ENCODE measurements at regions not wholly inside any gene's neighbourhood (a gene's known extent, or its start where the extent isn't known, plus 50 kb on each side); places are given as distances from the start of the nearest gene placed in this dataset.

DNA sequence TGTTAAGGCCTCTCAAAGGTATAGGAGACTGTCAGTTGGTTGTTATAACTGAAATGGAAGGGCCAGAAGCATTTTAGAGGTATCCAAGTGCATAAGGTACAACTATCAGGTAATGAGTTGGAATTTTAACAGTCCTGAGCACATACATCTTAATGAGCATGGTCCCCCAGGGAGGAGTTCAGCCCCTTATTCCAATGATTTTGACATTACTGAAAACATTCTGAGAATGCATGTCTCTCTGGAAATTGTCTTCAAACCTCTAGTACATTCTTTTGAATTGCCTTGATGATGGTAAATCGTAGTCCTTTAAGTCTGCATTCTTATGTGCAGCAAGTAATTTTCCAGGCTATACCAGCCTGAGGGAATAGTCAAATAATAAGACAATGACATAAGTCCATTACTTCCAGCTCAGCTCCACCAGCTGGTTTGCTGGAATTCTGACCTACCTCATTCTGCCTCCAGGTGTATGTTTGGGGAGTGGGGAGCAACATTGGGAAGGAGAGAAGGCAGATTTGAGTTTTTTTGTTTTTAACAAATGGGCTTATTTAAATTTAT, 239.2 kb downstream of the MSRB3 start:
- no peak for DNase-seq (ENCODE audit: low read depth in 2 of 2)

DNA sequence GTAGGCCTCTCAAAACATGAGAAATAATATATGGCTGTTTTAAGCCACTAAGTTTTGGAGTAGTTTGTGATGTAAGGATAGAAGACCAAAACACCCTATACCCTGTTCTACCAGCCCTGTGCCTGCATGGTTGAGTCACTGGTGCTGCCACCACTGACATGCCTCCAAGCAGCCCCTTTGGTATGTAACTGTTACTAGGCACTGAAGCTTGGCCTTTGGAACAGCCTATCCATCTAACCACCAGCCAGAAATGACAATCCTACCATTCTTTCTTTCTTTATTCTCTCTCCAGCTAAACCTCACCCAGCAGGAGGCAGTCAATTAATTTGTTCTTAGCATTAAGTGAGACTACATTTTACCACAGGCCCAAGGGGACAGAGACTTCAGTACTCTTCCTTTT, 240.3 kb downstream of the MSRB3 start:
- DNase-seq (ENCODE audit: low read depth in 2 of 2): no peak

DNA sequence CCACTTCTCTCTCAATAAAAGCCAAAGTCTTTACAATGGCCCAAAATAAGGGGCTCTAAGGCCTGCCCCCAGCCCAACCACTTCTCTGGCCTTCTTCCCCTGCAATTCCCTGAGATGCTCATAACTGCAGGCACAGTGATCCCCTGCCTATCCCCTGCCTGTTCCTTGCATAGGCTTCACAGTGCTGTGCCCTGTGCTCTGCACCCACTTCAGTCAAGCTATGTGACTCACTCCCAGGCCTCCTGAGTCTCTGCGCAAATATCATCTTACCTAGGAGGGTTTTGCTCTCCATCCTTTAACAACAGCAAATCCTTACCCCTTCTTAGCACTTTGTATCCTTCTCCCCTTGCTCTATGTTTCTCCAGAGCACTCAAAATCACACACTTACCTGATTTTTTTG, 242.2 kb downstream of the MSRB3 start:
- DNase-seq (ENCODE audit: low read depth in 2 of 2): no peak

DNA sequence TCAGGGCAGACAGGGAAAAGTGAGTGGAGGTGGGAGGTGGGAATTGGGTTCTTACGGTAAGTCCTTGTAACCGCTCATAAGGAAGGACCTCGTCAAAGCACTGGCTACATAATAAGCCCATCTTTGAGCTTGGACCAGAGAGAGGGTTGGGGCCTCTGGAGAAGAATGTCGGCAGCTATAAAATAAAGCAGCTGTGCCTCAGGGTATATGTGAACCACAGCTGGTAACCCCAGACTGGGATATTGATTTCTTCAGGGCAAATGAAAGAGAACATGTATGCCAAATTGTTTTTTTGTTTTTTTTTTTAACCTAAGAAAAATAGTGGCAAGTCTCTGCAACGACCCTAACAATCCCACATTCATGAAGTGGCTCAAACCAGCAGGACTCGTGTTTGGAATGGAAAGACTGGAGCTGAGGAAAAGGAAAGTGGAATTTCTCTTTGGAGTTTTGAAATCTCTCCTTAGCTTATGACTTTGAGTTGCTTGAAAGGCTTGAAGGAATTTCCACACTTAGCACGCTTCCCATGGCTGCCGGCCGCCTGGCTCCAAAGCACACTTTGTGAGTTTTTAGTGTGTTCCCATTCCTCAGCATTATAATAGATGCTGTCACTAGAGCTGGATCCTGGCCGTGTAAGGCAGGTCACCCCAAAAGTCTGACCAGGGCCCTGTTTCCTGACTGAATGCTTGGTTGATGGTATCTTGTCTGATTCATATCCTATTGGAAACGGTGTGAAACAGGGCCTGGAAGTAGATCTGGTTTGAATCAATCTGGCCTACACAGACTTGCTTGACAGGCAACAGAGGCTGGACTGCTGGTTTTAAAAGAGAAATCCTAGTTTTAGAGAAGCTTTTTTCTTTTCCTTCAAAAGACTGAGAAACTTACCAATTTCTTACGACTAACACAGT, 244.7 kb downstream of the MSRB3 start:
- peak in 1 of 2 experiments; percentile 46 for DNase-seq (ENCODE audit: low read depth in 2 of 2)

DNA sequence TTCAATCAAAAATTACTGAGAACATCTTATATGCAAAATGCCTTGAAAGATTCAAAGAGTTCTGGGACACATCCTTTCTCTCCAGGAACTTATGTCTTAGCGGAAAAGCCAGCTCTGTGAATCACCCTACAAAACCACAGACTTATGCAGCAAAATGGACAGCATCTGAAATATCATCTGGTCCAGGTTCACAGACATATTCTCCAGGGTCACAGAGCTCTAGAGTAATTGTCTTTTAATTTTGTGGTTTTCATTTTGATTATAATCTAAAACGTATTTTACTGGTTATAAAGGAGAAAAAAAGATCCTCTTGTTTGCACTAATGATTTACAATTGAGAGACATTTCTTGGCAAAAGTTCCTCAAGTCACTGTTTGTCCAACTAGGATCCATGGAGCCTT, 246.2 kb downstream of the MSRB3 start:
- peak; percentile 85 to 87 for DNase-seq (ENCODE audit: low read depth in 2 of 2)

DNA sequence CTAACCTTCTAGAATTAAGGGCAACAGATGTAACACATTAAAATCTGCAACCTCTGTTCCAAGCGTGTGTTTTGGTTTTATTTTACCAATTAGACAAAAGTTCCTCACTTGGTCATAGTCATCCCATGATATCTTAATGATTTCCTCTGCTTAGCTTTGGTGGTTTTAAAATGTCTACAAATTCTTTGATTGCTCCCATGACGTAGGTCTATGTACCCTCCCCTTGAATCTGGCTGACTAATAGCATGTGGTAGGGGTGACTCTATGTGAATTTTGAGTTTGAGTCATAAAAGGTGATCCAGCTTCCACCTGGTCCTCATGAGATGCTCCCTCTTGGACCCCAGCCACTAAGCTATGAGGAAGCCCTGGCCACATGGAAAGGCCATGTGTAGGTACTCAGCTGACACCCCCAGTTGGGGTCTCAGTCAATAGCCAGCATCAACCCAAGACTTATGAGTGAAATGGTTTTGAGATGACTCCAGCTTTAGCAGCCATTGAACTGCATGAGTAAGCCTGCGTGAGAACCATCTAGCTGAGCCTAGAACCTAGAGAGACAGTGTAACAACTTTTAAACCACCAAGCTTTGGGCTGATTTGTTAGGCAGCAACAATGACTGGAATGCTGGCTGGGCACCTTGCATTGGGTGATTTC, 247.1 kb downstream of the MSRB3 start:
- DNase-seq (ENCODE audit: low read depth in 2 of 2): peak; percentile 88 to 89

DNA sequence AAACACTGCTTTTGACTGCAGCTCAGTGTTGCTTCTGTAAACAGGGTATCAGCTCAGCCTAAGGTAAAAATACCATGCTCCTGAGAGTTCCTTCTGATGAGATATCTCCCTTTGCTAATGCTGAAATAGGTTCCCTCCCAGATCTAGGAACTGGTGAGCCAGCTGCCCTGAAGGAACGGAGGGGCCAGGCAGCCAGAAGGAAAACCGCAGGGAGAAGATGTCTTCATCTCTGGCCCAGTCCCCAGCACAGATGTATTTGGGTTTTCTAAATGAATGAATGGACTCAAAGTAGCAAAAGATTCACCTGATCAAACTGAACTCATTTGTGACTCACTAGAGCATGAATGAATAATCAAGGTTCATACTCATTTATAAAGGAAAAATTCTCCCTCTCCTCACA, 247.8 kb downstream of the MSRB3 start:
- DNase-seq (ENCODE audit: low read depth in 2 of 2): no peak

DNA sequence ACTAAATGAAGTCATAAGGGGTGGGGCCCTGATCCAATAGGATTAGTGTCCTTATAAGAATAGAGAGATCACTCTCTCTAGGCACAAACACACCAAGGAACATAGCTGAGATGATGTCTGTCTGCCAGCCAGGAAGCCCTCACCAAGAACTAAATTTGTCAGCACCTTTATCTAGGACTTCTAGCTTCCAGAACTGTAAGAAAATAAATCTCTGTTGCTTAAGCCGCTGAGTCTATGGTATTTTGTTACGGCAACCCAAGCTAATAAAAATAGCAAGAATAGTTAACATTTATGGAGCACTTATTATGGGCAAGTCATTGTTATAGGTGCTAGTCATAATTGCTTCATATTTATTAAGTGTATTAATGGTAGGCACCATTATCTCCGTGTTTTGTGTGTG, 249.6 kb downstream of the MSRB3 start:
- no peak for DNase-seq (ENCODE audit: low read depth in 2 of 2)

DNA sequence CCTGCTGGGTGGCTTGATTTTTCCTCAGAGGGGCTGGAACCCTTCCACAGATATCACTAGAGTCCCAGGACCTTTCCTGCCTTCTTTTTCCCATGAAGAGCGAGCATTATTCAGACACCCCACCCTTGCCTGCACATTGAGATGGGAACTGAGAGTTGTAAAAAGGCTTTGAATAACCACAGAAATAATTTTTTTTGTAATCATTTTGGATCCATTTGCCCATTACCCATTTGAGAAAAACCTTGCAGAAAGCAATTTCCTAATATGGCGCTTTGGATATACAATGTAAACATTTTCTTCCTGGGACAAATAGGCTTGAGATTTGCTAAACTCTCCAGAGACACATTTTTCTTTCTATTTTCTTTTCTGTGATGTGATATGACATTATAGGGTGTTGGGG, 250.6 kb downstream of the MSRB3 start:
- DNase-seq (ENCODE audit: low read depth in 2 of 2): no peak

DNA sequence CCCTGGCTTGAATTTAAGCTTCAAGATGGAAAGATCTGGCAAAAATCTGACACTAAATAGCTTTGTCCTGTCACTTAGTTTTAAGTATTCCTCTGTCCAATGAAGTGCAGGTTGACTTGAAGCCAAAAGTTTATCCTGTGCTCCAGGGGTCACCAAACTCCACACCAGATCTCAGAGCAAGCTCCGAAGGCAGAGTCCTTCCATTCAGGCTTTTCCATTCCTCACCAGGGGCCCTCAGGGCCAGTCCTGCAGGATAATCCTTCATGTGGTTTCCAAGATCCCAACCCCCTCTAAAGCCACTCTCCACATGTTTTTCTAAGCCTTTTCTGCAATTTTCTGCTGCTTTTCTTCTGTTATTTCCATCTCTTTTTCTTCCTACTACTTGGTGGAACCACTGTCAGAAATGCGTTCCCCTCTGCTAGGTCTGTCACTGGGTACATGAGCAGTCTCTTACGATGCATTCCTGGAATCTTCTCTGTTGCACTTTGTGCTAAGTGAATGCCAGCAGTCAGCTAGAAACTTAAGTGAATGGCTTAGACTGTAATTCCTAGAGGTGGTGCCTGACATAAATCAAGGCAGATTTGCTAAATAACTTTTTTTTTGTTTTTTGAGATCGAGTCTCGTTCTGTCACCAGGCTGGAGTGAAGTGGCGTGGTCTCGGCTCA, 251.4 kb downstream of the MSRB3 start:
- DNase-seq (ENCODE audit: low read depth in 2 of 2): no peak

DNA sequence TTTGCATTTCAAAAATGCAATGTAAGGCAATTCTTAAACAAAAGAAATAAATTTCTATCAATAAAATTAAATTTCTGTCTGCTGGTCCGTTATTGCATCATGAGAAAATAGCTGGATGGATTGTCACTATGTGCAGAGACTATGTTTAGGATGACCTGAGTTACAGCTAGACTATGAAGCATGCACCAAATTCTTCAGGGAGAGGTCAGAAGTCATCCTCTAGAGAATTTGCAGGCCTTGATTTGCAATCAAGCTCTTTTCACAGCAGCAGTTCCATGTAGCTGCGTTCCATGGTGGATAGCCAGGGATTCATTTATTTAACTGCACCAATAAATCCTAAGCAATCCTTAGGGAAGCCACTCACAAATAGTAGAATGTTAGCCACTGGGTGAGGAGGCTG, 253.7 kb downstream of the MSRB3 start:
- peak; percentile 64 to 66 for DNase-seq (ENCODE audit: low read depth in 2 of 2)

DNA sequence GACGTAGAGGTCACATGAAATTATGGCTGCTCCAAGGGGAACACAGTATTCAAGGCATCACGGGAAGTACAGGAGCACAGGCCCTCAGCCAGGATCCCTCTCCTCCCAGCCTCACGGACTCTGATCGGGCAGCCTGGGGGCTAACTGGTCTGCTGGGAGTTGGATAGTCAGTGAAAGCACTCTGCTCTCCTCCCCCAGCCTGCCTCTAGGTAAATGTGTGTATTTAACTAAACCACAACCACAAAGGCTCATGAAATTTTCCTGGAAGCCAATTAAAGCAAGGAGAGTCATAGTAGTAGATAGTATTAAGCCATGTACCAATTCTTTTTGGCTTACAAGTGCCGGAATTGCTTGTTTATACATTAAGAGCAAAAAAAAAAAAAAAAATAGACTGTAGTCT, 254.3 kb downstream of the MSRB3 start:
- DNase-seq (ENCODE audit: low read depth in 2 of 2): peak; percentile 83 to 84

DNA sequence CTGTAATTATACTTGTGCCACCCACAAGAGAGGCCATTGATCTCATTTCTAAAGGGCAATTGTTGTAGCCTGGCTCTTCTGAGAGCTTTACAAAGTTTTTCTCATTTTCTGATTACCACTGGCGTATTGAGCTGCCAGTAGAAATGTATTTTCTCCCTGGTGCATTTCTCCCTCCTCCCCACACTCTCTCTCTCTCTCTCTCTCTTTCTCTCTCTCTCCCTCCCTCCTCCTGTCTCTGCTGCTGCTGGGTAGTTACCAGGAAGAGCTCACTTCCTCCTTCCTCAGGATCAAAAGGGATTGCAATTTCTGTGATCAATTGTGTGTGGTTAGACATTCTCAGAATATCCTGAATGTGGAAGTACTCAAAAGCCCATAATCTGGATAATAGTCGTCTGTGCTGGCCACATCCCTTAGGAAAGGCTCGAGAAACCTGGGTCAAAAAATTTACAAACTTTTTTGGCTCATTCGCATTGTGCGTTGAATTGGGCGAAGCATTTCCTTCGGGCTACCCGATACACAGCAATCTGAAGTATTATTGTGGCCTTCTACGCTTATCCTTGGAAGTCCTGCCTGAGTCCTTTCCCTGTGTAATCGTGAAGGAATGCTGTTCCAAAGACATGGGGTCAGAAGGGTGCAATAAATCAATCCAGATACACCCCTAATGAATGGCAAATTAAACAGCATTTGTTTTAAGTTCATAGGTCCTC, 254.8 kb downstream of the MSRB3 start:
- DNase-seq (ENCODE audit: low read depth in 2 of 2): peak; percentile 62 to 68

DNA sequence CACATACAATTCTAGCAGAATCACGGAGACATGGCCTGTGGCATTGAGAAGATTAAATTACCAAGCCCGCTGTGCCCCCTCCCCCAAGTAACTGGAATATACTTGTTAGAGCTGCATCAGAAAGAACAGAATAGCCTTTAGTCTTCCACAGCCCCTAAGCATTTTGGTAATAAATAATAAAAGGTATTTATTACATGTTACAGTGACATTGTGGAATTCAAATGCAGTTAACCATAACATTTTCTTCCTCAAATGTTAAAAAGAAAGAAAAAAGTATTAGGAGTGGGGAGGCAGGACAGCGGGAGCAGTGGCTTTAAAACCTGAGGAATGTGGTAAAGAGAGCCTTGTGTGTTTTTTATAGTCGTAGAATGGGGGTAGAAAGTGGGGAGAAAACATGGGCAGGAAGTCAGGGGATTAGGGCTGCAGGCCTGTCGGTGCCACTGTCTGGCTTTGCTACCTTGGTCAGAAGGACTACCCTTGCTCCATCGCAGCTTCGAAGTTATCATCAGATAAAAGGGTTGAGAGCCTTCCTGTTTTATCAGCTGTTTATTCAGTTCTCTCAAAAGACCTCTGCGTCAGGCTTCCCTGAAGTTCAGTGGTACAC, 255.9 kb downstream of the MSRB3 start:
- DNase-seq (ENCODE audit: low read depth in 2 of 2): no peak

DNA sequence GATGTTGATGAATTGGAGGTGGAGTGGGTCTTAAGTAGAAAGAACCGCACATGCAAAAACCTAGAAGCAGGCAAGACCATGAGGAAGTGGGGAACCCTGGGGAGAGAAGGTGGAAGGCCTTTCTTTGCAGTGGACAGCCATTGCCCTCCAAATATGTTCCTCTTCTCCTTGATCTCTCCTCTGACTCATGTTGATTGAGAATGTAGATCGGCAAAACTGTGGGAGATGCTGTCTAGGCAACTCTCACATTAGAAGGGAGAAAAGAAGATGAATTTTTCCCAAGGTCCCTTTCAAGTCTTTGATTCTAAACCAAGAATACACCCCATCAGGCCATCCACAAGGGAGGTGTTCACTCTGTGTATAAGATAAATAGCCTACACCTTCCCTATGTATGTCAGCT, 257.5 kb downstream of the MSRB3 start:
- no peak for DNase-seq (ENCODE audit: low read depth in 2 of 2)

DNA sequence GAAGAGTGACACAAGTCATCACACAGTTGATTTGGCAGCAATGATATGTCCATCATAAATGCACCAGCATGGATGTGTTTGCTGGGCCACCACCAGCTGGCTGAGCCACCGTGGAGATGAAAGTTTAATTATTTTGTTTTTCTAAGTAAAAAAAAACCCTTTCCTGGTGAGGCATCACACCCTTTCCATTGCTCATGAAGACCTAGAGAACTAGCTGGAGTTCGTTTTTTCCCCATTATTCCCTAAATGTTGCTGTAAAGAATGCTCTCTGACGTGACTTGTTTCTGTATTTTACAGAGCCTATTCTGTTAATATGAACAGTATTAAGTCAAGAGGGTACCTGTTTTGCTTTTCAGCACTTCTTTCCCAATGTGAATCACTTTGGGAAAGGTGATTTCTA, 257.9 kb downstream of the MSRB3 start:
- DNase-seq (ENCODE audit: low read depth in 2 of 2): no peak

DNA sequence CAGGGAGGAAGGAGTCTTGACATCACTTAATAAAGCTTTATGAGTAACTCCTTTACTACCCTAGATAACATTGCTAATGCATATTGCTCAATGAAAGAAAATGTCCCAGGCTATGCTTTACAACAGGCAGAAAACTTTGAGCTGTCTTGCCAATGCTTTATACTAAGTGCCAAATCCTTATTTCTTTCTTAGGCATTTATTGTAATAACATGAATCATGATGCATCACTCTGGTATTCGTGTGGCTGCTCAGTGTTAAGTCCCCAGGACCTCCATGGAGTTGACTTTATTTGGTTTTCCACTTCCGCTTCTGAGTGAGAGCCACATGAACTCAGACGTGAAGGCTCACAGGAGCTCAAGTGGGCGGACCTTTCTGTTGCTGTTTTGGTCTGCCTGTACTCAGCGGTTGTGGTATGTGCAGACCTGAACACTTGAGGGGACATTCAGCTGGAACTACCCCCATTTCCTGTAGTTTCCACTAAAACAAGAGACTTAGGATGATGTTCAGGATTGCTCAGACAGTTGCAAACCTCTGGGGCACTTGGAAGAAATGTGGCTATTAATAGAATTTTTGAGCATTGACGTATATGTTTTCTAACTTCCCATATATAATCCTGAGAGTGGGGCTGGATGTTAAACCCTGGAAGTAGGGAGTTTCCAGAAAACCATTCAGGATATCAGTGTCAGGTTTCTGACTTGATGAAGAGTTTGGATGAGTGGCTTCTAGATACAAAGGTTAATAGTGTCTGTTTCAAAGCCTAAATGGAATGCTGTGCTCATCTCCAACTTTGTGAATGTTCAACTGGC, 258.6 kb downstream of the MSRB3 start:
- DNase-seq (ENCODE audit: low read depth in 2 of 2): peak; percentile 100

DNA sequence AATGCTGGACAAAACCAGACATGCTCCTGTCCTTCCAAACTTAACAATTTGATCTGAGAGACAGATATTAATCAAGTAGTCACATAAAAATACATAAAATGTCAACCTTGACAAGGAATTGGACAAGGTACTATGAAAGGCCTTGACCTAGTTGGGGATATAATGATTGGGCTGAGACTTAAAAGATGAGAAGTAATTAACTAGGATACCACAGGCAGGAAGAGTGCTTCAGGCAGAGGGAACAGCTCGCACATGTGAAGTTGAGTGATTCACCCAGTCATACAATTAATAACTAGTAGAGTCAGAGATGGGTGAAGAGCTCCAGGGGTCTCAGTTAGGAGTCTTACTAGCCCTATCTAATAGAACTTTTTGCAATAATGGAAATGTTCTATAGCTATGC, 259.5 kb downstream of the MSRB3 start:
- no peak for DNase-seq (ENCODE audit: low read depth in 2 of 2)

DNA sequence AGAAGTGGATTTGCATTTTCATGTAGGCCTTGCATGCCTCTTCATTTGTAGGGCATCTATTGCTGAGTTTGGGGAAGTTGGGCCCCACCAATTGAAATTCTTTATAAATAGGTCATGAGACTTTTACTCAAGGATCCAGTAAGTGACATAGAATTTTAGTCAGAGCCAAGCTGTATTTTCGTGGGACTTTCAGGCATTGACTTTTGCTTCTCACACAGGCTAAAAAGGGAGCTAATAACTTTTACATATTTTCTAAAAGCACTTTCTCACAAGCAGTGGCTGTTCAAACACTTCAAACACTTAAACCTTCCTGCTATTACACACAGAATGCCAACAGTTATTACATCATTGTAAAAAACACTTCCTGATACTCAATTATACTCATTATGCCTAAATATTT, 260.5 kb downstream of the MSRB3 start:
- DNase-seq (ENCODE audit: low read depth in 2 of 2): no peak

DNA sequence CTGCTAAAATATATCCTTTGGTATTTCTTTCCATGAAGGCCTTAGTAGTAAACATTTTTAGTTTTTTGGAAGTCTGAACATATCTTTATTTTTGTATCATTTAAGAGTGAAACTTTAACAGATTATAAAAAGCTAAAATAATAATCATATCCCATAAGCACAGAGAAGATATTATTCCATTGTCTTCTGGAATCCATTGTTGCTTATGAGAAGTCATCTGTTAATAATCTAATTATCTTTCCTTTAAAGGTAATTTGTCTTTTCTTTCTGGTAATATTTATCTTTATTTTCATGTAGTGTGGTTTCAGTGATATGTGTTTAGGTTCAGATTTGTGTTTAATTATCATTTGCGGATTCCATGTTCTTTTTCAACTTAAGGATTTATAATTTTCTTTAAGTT, 261.7 kb downstream of the MSRB3 start:
- no peak for DNase-seq (ENCODE audit: low read depth in 2 of 2)

DNA sequence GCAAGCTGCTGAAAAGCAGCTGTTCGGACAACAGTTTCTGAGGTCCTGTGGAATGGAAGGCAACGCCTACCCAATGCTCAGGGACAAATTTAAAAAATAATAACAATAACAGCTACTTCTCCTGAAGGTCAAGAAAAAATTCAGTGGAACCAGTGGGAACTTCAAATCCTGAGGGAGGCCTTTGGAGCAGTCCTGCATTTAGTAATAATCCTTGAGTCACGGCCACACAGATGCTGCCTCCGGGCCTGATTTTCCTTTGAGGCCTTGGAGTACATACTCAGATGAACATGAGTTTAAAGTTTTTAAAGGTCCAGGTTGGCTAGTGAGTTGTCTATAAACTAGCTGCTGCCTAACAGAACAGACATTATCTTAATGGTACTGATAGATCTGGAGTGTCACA, 268.0 kb downstream of the MSRB3 start:
- DNase-seq (ENCODE audit: low read depth in 2 of 2): no peak
